ENCODE measurements at regions not wholly inside any gene's neighbourhood (a gene's known extent, or its start where the extent isn't known, plus 50 kb on each side); places are given as distances from the start of the nearest gene placed in this dataset.

DNA sequence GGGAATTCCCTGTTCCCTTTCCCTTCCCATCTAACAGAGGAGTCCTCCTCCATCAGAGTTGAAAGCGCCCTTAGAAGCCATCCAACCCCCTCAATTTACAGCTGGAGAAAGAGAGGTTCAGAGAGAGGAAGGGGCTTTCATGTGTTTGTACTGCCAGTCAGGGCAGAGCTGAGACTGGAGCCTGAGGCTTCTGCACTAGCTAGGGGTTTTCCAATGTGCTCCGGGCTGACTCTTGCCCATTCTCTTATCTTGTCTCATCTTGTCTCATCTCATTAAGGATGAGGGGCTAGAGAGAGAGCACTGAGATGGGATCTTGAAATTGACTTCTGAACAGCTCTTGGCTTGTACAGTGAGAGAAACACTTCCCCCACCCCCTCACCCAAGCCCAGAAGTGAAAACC lies 67.4 kb upstream of the SHB start:
- TF ChIP-seq, protein P1, sequence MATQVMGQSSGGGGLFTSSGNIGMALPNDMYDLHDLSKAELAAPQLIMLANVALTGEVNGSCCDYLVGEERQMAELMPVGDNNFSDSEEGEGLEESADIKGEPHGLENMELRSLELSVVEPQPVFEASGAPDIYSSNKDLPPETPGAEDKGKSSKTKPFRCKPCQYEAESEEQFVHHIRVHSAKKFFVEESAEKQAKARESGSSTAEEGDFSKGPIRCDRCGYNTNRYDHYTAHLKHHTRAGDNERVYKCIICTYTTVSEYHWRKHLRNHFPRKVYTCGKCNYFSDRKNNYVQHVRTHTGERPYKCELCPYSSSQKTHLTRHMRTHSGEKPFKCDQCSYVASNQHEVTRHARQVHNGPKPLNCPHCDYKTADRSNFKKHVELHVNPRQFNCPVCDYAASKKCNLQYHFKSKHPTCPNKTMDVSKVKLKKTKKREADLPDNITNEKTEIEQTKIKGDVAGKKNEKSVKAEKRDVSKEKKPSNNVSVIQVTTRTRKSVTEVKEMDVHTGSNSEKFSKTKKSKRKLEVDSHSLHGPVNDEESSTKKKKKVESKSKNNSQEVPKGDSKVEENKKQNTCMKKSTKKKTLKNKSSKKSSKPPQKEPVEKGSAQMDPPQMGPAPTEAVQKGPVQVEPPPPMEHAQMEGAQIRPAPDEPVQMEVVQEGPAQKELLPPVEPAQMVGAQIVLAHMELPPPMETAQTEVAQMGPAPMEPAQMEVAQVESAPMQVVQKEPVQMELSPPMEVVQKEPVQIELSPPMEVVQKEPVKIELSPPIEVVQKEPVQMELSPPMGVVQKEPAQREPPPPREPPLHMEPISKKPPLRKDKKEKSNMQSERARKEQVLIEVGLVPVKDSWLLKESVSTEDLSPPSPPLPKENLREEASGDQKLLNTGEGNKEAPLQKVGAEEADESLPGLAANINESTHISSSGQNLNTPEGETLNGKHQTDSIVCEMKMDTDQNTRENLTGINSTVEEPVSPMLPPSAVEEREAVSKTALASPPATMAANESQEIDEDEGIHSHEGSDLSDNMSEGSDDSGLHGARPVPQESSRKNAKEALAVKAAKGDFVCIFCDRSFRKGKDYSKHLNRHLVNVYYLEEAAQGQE (IDR thresholded peaks at IDR 0.05; ENCODE audit: borderline replicate concordance in 1 of 2, low read depth in 1 of 2, low read length in 2 of 2): no peak
- TF ChIP-seq, protein P2, sequence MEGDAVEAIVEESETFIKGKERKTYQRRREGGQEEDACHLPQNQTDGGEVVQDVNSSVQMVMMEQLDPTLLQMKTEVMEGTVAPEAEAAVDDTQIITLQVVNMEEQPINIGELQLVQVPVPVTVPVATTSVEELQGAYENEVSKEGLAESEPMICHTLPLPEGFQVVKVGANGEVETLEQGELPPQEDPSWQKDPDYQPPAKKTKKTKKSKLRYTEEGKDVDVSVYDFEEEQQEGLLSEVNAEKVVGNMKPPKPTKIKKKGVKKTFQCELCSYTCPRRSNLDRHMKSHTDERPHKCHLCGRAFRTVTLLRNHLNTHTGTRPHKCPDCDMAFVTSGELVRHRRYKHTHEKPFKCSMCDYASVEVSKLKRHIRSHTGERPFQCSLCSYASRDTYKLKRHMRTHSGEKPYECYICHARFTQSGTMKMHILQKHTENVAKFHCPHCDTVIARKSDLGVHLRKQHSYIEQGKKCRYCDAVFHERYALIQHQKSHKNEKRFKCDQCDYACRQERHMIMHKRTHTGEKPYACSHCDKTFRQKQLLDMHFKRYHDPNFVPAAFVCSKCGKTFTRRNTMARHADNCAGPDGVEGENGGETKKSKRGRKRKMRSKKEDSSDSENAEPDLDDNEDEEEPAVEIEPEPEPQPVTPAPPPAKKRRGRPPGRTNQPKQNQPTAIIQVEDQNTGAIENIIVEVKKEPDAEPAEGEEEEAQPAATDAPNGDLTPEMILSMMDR (CRISPR knock-in tag; IDR thresholded peaks at IDR 0.05): no peak
- TF ChIP-seq, protein P3, sequence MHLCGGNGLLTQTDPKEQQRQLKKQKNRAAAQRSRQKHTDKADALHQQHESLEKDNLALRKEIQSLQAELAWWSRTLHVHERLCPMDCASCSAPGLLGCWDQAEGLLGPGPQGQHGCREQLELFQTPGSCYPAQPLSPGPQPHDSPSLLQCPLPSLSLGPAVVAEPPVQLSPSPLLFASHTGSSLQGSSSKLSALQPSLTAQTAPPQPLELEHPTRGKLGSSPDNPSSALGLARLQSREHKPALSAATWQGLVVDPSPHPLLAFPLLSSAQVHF (CRISPR knock-in tag; IDR thresholded peaks at IDR 0.05): no peak
- TF ChIP-seq U2AF1 (optimal IDR thresholded peaks at IDR 0.05; ENCODE audit: low read depth, low read length): no peak
- no peak for TF ChIP-seq ZNF562 (CRISPR knock-in tag; IDR thresholded peaks at IDR 0.05; ENCODE audit: borderline replicate concordance)
- no peak for TF ChIP-seq EP300 (IDR thresholded peaks at IDR 0.05; ENCODE audit: low read depth in 2 of 2, low read length in 2 of 2)
- TF ChIP-seq EP300 (CRISPR knock-in tag; IDR thresholded peaks at IDR 0.05; ENCODE audit: borderline replicate concordance): no peak
- no peak for TF ChIP-seq FOXM1 (CRISPR knock-in tag; IDR thresholded peaks at IDR 0.05)
- TF ChIP-seq RFX5 (IDR thresholded peaks at IDR 0.05; ENCODE audit: low read depth, low read length): no peak
